Vagina (tissue), 2 donors: ENCODE measurements at regions not wholly inside any gene's neighbourhood (a gene's known extent, or its start where the extent isn't known, plus 50 kb on each side); places are given as distances from the start of the nearest gene placed in this dataset.

Source experiments
- CTCF ChIP-seq, 3 experiments: fragments of 450-650 bp in 2 of 3; fragments of 200-600 bp in 1 of 3; sonication (generic) in 1 of 3; IDR thresholded peaks; one replicate each; pipeline ENCODE4 v1.5.1; 2017 to 2019; ENCODE audit warnings: antibody characterized with exemption in 3 of 3, mild to moderate bottlenecking in 2 of 3, moderate library complexity in 2 of 3
- POLR2A ChIP-seq, 2 donors: fragments of 450-650 bp; IDR thresholded peaks; one replicate each; pipeline ENCODE4 v1.6.1; 2017; ENCODE audit warnings: antibody characterized with exemption in 2 of 2, mild to moderate bottlenecking in 2 of 2, moderate library complexity in 2 of 2
- POLR2AphosphoS5 ChIP-seq, 2 donors: sonication (generic); formaldehyde crosslinking; IDR thresholded peaks; one replicate each; pipeline ENCODE4 v1.9.0; 2017; ENCODE audit warnings: antibody characterized with exemption in 2 of 2, mild to moderate bottlenecking in 2 of 2, low read depth in 1 of 2; ENCODE audit not compliant: insufficient read depth in 1 of 2

- TF ChIP-seq POLR2A (IDR thresholded peaks at IDR 0.05) (no peak), CTCF (IDR thresholded peaks at IDR 0.05) (no peak), POLR2AphosphoS5 (IDR thresholded peaks at IDR 0.05; ENCODE audit: insufficient read depth in 1 of 2, low read depth in 1 of 2) (no peak)
These were observed 308.8 kb downstream of the SEMA3D start for GRCh38 chr7:84877943-84878570.
